VCaP (cell line): ENCODE measurements at regions not wholly inside any gene's neighbourhood (a gene's known extent, or its start where the extent isn't known, plus 50 kb on each side); places are given as distances from the start of the nearest gene placed in this dataset.

Experiments used
- H3K27ac ChIP-seq: fragments of 450-650 bp; 2 replicates; pipeline ENCODE4 v1.5.1; 2017
- TF ChIP-seq, protein P1 (sequence below): fragments of 450-650 bp; conservative IDR thresholded peaks from 2 replicates; pipeline ENCODE4 v1.5.1; 2017; ENCODE audit warnings: mild to moderate bottlenecking, moderate library complexity

DNA sequence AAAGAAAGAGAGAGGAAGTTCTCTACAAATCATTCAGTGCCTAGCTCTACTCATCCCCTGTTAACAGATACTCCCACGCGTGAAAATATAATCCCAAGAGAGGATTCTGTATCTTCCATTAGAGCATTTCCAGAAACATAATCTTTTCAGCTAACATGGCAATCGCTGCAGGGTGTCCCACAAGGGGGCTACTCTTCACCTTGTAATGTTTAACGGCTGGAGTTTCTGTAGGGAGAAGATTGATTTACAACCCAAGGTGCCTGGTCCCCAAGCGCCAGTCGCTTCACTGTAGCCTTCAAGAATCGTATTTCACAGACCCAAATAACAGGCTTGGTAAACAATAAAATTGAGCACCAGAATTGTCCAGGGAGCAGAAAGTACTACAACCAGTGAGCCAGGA, 318.7 kb downstream of the TLE1 start:
- TF ChIP-seq, protein P1, sequence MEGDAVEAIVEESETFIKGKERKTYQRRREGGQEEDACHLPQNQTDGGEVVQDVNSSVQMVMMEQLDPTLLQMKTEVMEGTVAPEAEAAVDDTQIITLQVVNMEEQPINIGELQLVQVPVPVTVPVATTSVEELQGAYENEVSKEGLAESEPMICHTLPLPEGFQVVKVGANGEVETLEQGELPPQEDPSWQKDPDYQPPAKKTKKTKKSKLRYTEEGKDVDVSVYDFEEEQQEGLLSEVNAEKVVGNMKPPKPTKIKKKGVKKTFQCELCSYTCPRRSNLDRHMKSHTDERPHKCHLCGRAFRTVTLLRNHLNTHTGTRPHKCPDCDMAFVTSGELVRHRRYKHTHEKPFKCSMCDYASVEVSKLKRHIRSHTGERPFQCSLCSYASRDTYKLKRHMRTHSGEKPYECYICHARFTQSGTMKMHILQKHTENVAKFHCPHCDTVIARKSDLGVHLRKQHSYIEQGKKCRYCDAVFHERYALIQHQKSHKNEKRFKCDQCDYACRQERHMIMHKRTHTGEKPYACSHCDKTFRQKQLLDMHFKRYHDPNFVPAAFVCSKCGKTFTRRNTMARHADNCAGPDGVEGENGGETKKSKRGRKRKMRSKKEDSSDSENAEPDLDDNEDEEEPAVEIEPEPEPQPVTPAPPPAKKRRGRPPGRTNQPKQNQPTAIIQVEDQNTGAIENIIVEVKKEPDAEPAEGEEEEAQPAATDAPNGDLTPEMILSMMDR: no peak
- no peak overlapping the region for H3K27ac ChIP-seq

DNA sequence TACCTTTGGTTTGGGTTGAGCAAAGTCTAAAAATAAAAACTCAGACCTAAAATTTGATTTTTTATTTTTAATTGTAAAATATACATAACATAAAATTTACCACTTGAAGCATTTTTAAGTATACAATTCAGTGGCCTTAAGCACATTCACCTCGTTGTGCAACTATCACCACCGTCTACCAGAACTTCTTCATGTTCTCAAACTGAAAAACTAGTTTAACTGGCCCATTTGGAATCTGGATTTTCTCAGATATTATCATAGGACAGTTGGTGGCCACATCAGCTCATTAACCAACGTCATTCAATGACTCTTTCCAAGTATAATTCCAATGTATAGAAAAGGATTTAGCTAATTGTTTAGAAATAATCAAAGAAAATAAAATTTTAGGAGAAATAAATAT, 319.3 kb downstream of the TLE1 start:
- no peak overlapping the region for H3K27ac ChIP-seq
- TF ChIP-seq, protein P1: no peak

DNA sequence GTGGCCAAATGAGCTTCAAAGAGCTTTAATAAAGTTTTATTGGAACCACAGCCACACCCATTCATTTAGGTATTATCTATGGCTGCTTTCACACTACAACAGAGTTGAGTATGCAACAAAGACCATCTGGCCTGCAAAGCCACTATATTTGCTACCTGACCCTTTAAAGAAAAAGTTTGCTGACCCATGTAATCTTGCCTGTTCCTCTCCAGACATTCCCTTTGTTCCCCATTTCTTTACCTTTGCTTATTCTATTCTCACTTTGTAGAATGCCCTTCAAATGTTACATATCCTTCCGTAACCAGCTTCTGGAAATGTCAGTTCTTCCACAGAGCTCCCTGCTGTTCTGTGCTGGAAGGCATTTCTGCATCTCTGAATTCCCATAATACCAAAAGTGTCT, 320.2 kb downstream of the TLE1 start:
- no peak overlapping the region for H3K27ac ChIP-seq
- TF ChIP-seq, protein P1: no peak

DNA sequence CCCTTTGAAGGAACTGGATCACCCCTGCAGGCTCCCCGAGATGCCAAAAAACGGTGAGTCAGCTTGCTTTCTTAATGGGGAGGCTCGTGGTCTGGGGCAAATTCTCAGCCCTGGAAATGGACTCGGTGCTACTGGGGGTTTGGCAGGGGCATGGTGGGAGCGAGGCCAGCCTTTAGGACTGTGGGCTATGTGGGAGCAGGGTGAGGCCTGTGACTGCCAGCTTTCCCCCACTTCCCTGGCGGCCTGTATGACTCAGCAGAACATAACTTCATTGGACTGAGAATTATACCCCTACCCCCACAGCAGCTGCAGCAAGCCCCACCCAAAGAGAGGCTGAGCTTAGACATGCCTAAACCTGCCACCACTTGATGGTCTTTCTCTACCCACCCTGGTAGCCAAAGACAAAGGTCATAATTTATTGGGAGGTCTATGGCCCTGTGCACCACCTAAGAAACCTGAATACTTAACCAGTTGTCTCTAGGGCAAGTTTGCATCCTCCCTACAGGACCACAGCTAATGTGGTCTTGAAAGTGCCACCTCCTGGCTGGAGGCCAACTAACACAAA, 325.3 kb downstream of the TLE1 start:
- no peak overlapping the region for H3K27ac ChIP-seq
- TF ChIP-seq, protein P1: no peak

DNA sequence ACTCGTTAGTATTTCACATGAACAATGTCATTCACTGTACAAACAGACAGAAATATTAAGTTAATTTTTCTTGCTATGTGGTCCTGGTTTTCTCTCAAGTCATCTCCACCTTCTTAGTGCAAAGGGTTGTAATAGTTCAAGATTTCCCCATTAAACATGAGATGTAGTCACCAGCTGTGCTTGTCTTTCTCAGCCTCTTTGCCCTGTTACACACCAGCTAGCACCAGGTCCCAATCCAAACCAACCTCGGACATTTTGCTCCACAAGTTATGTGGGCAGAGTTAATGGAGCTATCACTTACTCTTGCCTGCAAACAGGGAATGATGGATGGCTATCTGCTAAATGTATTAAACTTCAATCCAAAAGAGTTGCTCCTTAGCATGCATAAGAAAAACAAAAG, 328.1 kb downstream of the TLE1 start:
- H3K27ac ChIP-seq: no peak overlapping the region
- TF ChIP-seq, protein P1: no peak

DNA sequence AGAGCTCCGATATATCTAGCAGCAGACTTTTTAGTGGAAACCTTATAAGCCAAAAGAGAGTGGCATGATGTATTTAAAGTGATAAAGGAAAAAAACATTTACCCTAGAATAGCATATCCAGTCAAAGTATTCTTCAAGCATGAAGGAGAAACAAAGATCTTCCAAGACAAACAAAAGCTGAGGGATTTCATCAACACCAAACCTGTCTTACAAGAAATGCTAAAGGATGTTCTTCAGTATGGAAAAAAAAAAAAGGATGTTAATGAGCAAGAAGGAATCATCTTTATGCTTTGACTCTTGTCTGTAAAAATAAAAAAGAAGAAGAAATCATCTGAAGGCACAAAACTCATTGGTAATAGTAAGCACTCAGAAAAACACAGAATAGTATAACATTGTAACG, 338.2 kb downstream of the TLE1 start:
- H3K27ac ChIP-seq: peak overlapping the region; percentile 63
- TF ChIP-seq, protein P1: no peak

DNA sequence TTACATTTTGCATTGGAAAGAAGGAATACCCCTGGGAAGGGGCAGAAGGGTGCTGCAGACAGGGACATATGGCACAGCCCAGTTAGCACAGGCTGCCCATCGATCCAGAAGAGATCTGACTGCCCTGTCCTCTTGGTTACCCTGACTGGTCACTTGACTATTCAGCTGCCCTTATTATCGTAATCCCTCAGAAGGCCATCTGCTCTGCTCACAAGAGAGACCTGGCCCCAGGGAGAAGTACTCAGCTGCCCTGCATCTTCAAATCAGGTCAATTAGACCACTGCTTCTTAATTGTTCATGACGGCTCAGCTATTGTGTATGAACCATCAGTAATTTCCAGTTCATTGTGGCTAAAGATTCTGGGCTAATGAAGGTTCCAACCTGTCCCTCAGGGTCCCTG, 345.0 kb downstream of the TLE1 start:
- TF ChIP-seq, protein P1: no peak
- H3K27ac ChIP-seq: no peak overlapping the region
